ENCODE measurements at regions not wholly inside any gene's neighbourhood (a gene's known extent, or its start where the extent isn't known, plus 50 kb on each side); places are given as distances from the start of the nearest gene placed in this dataset.

DNA sequence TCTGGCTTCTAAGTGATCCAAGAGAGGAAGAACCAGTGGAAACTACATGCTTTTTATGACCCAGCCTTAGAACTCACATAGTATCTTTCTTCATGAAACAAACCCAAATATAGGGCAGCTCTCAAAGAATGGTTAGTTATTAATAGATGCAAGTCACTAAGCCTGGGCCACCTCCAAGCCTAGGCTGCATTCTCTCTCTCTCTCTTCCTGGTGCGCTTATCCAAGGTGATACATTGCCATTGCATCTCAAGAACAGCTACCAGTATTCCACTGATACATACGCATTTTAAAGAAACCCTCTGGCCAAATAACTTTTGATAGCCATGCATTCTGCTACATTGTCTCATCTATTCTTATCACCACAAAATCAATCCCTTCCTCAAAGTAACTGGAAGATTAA, 455.6 kb upstream of the ADGRL2 start:
- POLR2A ChIA-PET = no interaction called here
- 18% methylated on average over 2 of the region's 2 CpGs for WGBS (ENCODE audit: low lambda C conversion rate)
- no TSS peak for BruUV-seq (replicated peaks)
- H3K27me3 ChIP-seq (ENCODE audit: control insufficient read depth in 1 of 2, insufficient read depth in 2 of 2, low read length in 2 of 2) = no peaks in the 10 kb centered on the region
- H3K4me3 ChIP-seq (replicated peaks in 1 of 3; ENCODE audit: insufficient read depth in 1 of 3, low read depth in 2 of 3, low read length in 3 of 3) = no peak overlapping the region
- no peak overlapping the region for H3K27ac ChIP-seq (ENCODE audit: extremely low read length, insufficient read depth, low read length)
- in situ Hi-C loops (cut with HindIII; ENCODE audit: extremely low pct_ligation_motif_present, low pct_unique_long_range_greater_than_20kb) = no loop called here
- no peaks in the 10 kb centered on the region for H4K20me1 ChIP-seq (ENCODE audit: insufficient read depth, low read length)
- no peak overlapping the region for H3K9ac ChIP-seq (ENCODE audit: insufficient read depth, low read depth, low read length)
- no peak overlapping the region for H2AFZ ChIP-seq (ENCODE audit: low read length)
- H3K4me2 ChIP-seq (ENCODE audit: low read depth, low read length) = no peak overlapping the region
- no peaks in the 10 kb centered on the region for H3K36me3 ChIP-seq (replicated peaks in 1 of 2; ENCODE audit: control insufficient read depth in 1 of 2, insufficient read depth in 2 of 2, low read length in 2 of 2)
- no peak for TF ChIP-seq ETV5 (CRISPR knock-in tag; IDR thresholded peaks at IDR 0.05; ENCODE audit: borderline replicate concordance)
- no peak for TF ChIP-seq ZFP82 (CRISPR knock-in tag; IDR thresholded peaks at IDR 0.05; ENCODE audit: borderline replicate concordance)
- TF ChIP-seq, protein P1, sequence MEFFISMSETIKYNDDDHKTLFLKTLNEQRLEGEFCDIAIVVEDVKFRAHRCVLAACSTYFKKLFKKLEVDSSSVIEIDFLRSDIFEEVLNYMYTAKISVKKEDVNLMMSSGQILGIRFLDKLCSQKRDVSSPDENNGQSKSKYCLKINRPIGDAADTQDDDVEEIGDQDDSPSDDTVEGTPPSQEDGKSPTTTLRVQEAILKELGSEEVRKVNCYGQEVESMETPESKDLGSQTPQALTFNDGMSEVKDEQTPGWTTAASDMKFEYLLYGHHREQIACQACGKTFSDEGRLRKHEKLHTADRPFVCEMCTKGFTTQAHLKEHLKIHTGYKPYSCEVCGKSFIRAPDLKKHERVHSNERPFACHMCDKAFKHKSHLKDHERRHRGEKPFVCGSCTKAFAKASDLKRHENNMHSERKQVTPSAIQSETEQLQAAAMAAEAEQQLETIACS (CRISPR knock-in tag; IDR thresholded peaks at IDR 0.05) = no peak
- TF ChIP-seq PTBP1 (IDR thresholded peaks at IDR 0.05; ENCODE audit: low read depth, low read length, poor library complexity, severe bottlenecking) = no peak
- H3K9me3 ChIP-seq (ENCODE audit: low read length) = peaks cover 61% of the 10 kb centered on the region
- ATAC-seq (no peak), DNase-seq (ENCODE audit: low spot score) (no peak), FAIRE-seq (no peak)
- no peaks in the 10 kb centered on the region for H3K4me1 ChIP-seq (ENCODE audit: insufficient read depth, low read length)
- CTCF ChIA-PET (ENCODE audit: low intra/inter-chr PET ratio, low total read pairs) = no interaction called here
- H3K79me2 ChIP-seq (ENCODE audit: insufficient read depth, low read length) = no peaks in the 10 kb centered on the region
- intact Hi-C loops (cut with micrococcal nuclease; ENCODE audit: unreplicated experiment) = no loop called here

DNA sequence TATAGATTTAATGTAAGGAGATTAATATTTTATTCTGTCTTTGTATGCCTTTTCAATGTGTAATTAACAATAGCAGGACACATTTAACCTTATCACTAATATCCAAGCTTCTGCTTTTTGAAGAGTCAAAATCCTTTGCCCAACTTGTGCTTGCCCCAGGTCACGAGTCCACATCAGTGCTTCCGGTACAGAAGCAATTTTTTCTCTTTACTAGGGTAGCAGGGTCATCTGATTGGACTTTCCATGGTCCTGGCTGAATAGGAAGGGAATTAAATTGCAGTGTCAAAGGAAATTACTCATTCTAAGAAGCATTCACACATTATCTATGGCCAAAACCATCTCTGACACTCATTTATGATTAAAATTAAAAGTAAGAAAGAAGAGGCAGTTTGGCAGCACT, 460.5 kb upstream of the ADGRL2 start:
- FAIRE-seq (no peak), ATAC-seq (no peak), DNase-seq (ENCODE audit: low spot score) (no peak)
- POLR2A ChIA-PET = no interaction called here
- 2% methylated on average over 2 of the region's 2 CpGs for WGBS (ENCODE audit: low lambda C conversion rate)
- Histone ChIP-seq H2AFZ (ENCODE audit: low read length) (no peak overlapping the region), H3K36me3 (replicated peaks in 1 of 2; ENCODE audit: control insufficient read depth in 1 of 2, insufficient read depth in 2 of 2, low read length in 2 of 2) (no peaks in the 10 kb centered on the region), H3K27ac (ENCODE audit: extremely low read length, insufficient read depth, low read length) (no peak overlapping the region), H3K4me1 (ENCODE audit: insufficient read depth, low read length) (no peaks in the 10 kb centered on the region), H3K4me2 (ENCODE audit: low read depth, low read length) (no peak overlapping the region), H3K9me3 (ENCODE audit: low read length) (peaks cover 69% of the 10 kb centered on the region), H4K20me1 (ENCODE audit: insufficient read depth, low read length) (no peaks in the 10 kb centered on the region), H3K9ac (ENCODE audit: insufficient read depth, low read depth, low read length) (no peak overlapping the region), H3K4me3 (replicated peaks in 1 of 3; ENCODE audit: insufficient read depth in 1 of 3, low read depth in 2 of 3, low read length in 3 of 3) (no peak overlapping the region), H3K27me3 (ENCODE audit: control insufficient read depth in 1 of 2, insufficient read depth in 2 of 2, low read length in 2 of 2) (no peaks in the 10 kb centered on the region), H3K79me2 (ENCODE audit: insufficient read depth, low read length) (no peaks in the 10 kb centered on the region)
- intact Hi-C loops (cut with micrococcal nuclease; ENCODE audit: unreplicated experiment) = no loop called here
- in situ Hi-C loops (cut with HindIII; ENCODE audit: extremely low pct_ligation_motif_present, low pct_unique_long_range_greater_than_20kb) = no loop called here
- no TSS peak for BruUV-seq (replicated peaks)
- CTCF ChIA-PET (ENCODE audit: low intra/inter-chr PET ratio, low total read pairs) = no interaction called here
- TF ChIP-seq ZNF557 (CRISPR knock-in tag; IDR thresholded peaks at IDR 0.05) = no peak
- TF ChIP-seq GTF3A (CRISPR knock-in tag; conservative IDR thresholded peaks at IDR 0.05) = no peak
- TF ChIP-seq KLF13 (CRISPR knock-in tag; IDR thresholded peaks at IDR 0.05) = no peak
- TF ChIP-seq, protein P2, sequence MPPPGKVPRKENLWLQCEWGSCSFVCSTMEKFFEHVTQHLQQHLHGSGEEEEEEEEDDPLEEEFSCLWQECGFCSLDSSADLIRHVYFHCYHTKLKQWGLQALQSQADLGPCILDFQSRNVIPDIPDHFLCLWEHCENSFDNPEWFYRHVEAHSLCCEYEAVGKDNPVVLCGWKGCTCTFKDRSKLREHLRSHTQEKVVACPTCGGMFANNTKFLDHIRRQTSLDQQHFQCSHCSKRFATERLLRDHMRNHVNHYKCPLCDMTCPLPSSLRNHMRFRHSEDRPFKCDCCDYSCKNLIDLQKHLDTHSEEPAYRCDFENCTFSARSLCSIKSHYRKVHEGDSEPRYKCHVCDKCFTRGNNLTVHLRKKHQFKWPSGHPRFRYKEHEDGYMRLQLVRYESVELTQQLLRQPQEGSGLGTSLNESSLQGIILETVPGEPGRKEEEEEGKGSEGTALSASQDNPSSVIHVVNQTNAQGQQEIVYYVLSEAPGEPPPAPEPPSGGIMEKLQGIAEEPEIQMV (CRISPR knock-in tag; IDR thresholded peaks at IDR 0.05; ENCODE audit: low read depth) = no peak
- TF ChIP-seq ZFP36L1 (CRISPR knock-in tag; IDR thresholded peaks at IDR 0.05) = no peak
- TF ChIP-seq, protein P3, sequence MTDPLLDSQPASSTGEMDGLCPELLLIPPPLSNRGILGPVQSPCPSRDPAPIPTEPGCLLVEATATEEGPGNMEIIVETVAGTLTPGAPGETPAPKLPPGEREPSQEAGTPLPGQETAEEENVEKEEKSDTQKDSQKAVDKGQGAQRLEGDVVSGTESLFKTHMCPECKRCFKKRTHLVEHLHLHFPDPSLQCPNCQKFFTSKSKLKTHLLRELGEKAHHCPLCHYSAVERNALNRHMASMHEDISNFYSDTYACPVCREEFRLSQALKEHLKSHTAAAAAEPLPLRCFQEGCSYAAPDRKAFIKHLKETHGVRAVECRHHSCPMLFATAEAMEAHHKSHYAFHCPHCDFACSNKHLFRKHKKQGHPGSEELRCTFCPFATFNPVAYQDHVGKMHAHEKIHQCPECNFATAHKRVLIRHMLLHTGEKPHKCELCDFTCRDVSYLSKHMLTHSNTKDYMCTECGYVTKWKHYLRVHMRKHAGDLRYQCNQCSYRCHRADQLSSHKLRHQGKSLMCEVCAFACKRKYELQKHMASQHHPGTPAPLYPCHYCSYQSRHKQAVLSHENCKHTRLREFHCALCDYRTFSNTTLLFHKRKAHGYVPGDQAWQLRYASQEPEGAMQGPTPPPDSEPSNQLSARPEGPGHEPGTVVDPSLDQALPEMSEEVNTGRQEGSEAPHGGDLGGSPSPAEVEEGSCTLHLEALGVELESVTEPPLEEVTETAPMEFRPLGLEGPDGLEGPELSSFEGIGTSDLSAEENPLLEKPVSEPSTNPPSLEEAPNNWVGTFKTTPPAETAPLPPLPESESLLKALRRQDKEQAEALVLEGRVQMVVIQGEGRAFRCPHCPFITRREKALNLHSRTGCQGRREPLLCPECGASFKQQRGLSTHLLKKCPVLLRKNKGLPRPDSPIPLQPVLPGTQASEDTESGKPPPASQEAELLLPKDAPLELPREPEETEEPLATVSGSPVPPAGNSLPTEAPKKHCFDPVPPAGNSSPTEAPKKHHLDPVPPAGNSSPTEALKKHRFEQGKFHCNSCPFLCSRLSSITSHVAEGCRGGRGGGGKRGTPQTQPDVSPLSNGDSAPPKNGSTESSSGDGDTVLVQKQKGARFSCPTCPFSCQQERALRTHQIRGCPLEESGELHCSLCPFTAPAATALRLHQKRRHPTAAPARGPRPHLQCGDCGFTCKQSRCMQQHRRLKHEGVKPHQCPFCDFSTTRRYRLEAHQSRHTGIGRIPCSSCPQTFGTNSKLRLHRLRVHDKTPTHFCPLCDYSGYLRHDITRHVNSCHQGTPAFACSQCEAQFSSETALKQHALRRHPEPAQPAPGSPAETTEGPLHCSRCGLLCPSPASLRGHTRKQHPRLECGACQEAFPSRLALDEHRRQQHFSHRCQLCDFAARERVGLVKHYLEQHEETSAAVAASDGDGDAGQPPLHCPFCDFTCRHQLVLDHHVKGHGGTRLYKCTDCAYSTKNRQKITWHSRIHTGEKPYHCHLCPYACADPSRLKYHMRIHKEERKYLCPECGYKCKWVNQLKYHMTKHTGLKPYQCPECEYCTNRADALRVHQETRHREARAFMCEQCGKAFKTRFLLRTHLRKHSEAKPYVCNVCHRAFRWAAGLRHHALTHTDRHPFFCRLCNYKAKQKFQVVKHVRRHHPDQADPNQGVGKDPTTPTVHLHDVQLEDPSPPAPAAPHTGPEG (CRISPR knock-in tag; IDR thresholded peaks at IDR 0.05) = no peak
- TF ChIP-seq ZNF737 (CRISPR knock-in tag; IDR thresholded peaks at IDR 0.05; ENCODE audit: borderline replicate concordance) = no peak

Data from HepG2 (cell line).